Neural cell (in vitro differentiated cells): ENCODE measurements at regions not wholly inside any gene's neighbourhood (a gene's known extent, or its start where the extent isn't known, plus 50 kb on each side); places are given as distances from the start of the nearest gene placed in this dataset.

Experiments used
- CTCF ChIP-seq: fragments of 450-650 bp; IDR thresholded peaks from 2 replicates; pipeline ENCODE4 v1.5.1; 2014; ENCODE audit warnings: antibody characterized with exemption, mild to moderate bottlenecking, moderate library complexity; ENCODE audit not compliant: poor library complexity, severe bottlenecking
- EP300 ChIP-seq: fragments of 450-650 bp; conservative IDR thresholded peaks from 2 replicates; pipeline ENCODE4 v1.6.1; 2014; ENCODE audit warnings: antibody characterized with exemption, mild to moderate bottlenecking, moderate library complexity; ENCODE audit not compliant: poor library complexity, severe bottlenecking
- POLR2AphosphoS5 ChIP-seq: IDR thresholded peaks from 2 replicates; pipeline ENCODE4 v1.6.1; 2012
- RAD21 ChIP-seq: fragments of 450-650 bp; conservative IDR thresholded peaks from 2 replicates; pipeline ENCODE4 v1.6.1; 2014; ENCODE audit warnings: antibody characterized with exemption, mild to moderate bottlenecking, moderate library complexity
- REST ChIP-seq: IDR thresholded peaks from 2 replicates; pipeline ENCODE4 v1.6.1; 2012; ENCODE audit warnings: borderline replicate concordance
- SMC3 ChIP-seq: fragments of 450-650 bp; conservative IDR thresholded peaks from 2 replicates; pipeline ENCODE4 v1.6.1; 2014; ENCODE audit warnings: antibody characterized with exemption, mild to moderate bottlenecking, moderate library complexity; ENCODE audit not compliant: poor library complexity
- TAF1 ChIP-seq: IDR thresholded peaks from 2 replicates; pipeline ENCODE4 v1.6.1; 2012; ENCODE audit warnings: low read depth

GRCh38 chr4:189514209-189514608, 426.5 kb upstream of the FRG1 start:
- TF ChIP-seq CTCF (no peak), POLR2AphosphoS5 (no peak), REST (no peak), RAD21 (no peak), EP300 (no peak), SMC3 (no peak), TAF1 (no peak)
